Superior temporal gyrus (tissue), 1 donor: ENCODE measurements at regions not wholly inside any gene's neighbourhood (a gene's known extent, or its start where the extent isn't known, plus 50 kb on each side); places are given as distances from the start of the nearest gene placed in this dataset.
"Not testable (repeated sequence)": the region's sequence is repeated elsewhere in the genome, so short reads cannot be mapped to it uniquely, and the experiment has no call there.

Source experiments
- DNase-seq: peaks from one replicate; pipeline ENCODE4 v3.0.0-alpha.2; 2016; ENCODE audit errors: extremely low spot score

DNA sequence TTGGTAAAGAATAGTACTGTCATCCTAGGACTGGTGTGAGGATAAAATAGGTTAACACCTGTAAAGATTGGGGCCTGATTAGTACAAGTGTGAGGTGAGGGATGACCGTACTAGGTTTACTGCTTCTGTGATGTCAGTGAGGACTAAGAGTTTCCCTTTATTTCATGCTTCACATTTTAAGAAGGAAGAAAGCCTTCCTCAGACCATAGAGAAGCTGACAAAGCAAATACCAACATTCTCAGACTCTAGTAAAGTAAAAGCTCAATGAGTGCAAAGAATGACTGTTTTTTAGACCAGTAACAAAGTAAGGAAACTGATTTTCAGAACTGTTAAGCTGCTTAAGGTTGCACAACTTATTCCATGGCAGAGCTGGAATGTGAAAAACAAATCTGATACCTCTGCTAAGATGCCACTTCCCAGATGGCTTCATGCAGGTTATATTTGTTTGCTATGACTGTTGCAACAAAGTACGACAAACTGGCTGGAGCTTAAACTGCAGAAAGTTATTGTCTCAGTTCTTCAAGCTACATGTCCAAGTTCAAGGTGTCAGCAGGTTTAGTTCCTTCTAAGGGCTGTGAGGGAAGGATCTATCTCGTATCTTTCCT is 354.9 kb downstream of the RSL24D1 start:
- DNase-seq, result no peak

DNA sequence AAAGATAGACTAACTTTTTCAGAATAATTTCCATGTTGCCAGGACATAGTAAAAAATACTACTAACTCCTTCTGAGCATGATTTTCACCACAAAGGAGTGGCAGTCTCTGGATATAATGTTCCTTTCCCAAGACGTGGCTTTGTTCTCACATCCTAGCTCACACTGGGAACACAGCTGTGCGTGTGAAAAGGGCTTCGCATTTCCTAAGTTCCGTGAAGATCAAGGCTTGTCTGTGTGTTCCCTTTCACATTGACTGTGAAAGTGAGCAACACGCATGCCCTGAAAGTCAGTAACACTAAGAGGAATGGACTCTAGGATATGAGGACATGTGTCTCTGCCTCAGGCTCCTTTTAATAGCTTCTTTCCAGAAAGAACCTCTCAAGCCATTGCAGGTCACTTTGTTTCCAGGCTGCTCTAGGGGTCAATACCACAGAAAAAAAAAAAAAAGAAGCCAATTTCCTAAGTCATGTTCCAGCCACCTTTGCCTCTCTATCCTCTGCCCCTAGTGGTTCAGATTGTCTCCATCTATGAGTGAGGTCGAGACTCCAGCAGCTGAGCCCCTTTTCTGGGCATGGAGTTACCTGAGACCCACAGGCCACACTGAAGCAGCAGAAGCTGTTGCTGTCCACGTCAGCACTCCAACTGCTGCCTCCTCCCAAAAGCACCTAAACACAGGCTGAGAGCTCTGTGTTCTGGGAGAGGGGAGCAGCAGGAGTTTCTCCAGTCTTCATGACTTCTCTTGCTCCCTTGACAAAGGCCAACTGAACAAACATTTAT is 355.9 kb downstream of the RSL24D1 start:
- DNase-seq, result no peak

DNA sequence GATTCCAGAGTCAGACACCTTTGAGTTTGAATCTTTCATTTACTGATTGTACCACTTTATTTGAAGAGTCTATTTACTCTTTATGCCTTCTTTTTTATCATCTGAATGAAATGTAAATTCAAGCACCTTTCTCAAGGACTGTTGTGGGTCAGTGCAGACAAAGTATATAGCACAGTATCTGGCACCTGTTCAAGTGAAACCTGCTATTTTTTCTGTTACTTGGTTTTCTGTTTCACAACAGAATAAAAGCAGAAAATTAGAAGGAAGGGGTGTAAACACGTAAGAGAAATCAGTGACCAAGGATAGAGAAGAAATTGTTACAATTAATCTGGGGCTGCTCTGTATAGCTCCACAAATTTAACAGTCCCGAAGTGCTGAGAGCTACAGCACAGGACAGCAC is 357.4 kb downstream of the RSL24D1 start:
- no peak for DNase-seq

DNA sequence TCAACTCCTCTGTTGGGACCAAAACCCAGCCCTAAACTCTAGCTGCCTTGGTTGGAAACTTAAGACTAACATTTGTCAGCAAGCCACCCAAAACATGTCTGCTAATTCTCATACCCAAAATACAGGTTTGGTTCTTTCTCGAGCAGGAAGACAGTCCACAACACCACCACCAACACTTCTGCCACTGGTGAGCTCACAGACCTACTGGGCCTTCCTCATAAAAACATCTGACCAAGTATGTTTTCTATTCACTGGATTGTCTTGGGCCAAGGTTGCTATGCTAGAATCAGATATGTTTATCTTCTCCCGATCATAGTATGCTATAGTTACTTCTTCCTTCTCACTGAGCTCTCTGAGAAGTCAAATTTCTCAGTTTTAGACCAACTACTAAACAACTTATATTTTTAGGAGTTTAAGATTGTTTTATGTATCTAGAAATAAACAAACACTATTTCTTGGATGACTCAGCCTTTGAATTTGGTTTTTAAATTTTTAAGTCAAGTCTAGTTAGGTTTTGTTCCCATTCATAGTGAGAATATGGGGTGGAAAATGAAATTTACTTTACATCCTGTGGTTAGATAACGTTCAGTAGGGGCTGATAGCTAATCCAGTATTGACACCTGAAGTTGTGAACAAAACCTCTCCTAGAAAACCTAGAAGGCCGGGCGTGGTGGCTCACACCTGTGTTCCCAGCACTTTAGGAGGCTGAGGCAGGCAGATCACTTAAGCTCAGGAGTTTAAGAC is 360.5 kb downstream of the RSL24D1 start:
- no peak for DNase-seq

DNA sequence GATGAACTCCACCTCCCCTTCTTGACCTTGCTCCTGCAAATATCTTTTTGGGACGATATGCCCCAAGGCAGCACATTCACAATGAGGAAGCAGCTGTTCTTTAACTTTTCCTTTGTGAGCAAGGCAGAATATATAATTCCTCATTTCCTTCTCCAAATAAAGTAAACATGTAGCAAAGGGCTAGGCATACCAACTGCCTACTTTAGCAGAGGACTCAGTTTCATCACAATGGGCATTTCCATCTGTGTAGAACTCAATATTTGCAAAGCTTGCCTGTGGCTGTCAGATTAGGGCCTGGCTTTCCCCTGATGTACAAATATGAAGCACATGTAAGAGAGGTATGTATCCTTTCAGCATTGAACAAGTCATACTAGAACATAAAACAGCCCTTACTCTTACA is 366.9 kb downstream of the RSL24D1 start:
- DNase-seq, result no peak

DNA sequence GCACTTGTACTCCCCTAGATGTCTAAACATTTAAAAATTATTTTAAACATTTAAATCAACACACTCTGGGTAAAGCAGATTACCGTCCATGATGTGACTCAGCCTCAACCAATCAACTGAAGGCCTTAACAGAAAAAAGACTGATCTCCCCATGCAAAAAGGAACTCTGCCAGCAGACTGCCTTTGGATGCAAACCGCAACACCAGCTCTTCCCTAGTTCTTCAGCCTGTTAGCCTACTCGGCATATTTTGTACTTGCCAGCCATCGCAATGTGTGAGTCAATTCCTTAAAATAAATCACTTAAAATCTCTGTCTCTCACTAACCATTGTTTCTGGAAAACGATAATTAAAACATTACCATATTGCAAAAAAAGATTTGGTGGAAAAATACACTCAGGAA is 375.9 kb downstream of the RSL24D1 start:
- peak; percentile 60 for DNase-seq

DNA sequence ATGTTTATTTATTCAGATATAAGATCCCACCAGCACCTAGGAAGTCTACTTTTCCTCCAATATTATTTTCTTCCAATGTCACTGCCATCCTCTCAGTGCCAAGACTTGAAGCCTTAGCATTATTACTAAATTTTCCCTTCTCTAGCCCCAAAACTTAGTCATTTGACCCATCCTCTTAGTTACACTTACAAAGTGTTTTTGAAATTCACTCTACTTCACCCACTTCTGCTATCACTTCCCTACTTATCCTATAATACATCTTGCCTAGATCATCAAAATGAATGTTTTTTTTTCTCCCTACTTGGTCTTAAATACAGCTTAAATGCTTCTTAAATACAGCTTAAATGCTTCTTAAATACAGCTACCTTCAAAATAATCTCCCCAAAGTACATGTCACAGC is 376.6 kb downstream of the RSL24D1 start:
- DNase-seq, result peak; percentile 20

DNA sequence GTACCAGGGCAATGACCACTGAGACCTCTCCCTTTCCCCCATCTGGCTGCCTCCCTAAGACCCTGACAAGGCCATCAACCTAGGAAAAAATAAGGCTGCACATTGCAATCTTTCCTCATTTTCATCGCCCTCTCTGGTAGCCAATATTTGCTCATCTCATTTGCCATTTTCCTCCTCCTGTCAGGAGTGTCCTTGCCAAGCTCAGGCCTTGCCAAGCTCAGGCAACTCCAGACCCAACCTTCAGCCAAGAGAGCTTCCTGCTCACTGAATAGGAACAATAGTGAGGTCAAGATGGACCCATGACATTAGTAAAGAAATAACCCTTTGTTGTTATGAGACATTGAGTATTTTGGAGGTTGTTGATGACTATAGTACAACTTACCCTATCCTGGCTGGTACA is 380.3 kb downstream of the RSL24D1 start:
- DNase-seq, result no peak

DNA sequence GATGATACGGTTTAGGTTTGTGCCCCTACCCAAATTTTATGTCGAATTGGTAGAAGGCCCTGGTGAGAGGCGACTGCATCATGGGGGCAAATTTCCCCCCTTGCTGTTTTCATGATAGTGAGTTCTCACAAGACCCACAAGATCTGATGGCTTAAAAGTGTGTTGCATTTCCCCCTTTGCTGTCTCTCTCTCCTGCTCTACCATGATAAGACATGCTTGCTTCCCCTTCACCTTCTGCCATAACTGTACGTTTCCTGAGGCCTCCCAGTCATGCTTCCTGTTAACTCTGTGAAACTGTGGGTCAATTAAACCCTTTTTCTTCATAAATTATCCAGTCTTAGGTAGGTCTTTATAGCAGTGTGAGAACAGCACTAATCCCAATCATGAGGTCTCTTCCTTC is 381.2 kb downstream of the RSL24D1 start:
- no peak for DNase-seq

DNA sequence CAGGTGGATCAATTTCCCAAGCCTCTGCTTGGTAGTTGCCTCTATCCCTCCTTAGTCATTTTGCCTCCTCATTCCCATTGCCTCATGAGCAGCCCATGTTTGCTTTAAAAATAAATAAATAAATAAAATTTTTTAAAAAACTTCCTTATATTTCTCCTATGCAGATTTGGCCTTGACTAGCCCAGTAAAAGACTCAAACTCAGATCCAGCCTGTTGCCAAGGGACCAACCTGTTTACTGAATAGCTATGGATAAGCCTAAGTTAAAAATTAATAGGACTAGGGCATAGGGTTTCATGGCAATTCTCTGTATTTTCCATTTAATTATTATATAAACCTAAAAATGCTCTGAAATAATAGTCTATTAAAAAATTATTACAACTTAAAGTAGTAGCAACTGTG is 384.4 kb downstream of the RSL24D1 start:
- DNase-seq, result no peak

DNA sequence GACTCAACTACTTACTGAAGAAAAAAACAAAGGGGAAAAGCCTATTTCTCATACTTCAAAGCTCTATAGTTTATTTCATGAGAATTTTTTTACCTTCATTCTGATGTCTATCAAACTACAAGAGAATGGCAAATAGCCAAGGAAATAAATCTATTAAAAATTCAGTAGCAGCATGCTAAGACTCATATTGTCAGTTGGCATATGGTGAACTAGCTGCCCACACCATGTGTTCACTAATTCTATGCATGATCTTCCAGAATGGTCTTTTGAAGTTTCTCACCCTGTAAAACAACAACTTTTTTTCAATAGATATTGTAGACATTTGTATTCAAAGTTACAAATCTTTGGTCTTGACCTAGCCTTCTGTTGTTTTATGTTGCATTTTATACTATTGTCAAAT is 386.2 kb downstream of the RSL24D1 start:
- DNase-seq, result no peak

DNA sequence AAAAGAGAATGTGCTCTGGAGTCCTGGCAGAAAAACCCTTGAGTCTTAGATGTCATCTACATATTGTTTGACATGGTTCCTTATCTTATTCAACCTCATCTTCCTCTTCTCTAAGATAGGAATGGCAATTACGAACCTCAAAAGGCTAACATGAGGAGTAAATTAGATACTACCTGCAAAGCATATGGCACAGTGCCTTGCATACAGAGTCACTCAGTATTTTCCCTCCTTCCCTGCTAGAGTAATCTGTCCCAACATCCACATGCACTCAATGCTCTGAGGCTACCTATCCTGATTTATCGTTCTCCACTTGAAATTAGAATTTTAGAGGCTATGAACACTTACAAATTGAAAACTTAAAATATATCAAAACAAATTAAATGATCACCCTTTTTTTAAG is 386.7 kb downstream of the RSL24D1 start:
- no peak for DNase-seq

DNA sequence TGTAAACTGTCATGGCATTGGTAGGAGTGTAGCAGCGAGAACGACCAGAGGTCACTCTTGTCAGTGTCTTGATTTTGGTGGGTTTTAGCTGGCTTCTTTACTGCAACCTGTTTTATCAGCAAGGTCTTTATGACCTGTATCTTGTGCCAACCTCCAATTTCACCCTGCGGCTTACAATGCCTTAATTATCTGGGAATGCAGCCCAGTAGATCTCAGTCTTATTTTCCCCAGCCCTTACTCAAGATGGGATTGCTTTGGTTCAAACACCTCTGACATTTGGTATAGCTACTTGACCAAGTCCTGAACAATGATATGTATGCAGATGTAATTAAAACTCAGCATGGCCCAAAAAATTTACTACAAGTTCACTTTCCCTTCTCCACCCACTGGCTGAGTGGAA is 388.4 kb downstream of the RSL24D1 start:
- DNase-seq, result no peak

DNA sequence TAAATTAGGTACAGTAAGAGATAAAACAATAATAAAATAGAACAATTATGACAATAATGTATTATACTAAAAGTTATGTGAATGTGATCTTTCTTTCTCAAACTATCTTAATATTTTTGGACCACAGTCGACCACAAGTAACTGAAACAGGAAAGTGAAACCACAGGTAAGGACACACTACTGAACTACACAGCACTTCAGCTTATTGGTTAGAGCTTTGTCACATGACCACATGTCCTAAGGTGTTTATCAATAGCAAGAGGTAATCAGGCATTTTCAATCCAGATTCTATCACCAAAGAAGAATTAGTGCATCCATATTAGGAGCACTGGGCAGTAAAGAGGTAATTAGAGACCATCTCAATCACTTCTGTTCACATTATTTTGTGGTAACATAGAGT is 392.8 kb downstream of the RSL24D1 start:
- no peak for DNase-seq

DNA sequence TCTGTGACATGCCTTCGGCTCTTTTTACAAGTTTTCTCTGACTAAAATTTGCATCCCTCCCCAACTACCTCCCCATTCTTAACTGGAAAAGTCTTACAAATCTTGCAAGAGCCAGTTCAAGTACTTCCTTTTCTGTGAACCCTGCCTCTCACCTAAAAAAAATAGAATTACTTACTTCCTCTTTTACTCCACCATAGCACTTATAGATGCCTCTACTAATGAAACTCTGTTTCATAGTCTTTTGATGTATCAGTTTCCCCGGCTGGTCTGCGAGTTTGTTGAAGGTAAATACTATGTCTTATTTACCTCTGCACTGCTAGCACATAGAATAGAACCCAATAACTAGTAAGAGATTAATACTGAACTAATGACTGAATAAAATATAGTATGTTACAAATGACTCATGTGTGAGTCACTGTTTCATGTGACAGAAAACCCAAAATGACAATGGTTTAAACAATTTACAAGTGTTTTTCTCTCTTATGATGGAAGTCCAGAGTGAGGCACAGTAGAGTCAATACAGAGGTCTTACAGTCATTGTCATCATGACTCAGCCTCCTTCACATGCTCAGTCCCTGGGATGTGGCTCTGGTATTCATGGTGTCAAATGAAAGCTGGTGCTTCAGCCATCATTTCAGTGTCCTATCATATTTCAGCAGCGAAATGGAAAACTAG is 393.5 kb downstream of the RSL24D1 start:
- DNase-seq, result no peak

DNA sequence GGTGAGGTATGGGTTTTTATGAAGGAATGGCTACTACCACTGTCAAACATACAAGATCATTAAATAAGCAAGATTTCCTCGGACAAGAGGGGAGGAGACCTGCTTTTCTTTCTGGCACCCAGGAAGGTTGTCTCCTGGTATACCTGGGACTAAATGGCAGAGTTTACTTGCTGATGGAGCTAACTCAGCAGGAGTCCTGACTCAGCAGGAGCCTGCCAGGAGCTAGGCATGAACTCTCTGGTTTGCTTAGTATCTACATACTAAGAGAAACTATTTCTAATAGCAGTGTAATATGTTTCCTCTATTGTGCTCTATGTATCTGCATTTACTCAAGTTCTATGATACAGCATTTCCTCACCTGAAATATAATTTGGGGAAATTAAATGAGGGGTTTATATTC is 404.2 kb downstream of the RSL24D1 start:
- no peak for DNase-seq

DNA sequence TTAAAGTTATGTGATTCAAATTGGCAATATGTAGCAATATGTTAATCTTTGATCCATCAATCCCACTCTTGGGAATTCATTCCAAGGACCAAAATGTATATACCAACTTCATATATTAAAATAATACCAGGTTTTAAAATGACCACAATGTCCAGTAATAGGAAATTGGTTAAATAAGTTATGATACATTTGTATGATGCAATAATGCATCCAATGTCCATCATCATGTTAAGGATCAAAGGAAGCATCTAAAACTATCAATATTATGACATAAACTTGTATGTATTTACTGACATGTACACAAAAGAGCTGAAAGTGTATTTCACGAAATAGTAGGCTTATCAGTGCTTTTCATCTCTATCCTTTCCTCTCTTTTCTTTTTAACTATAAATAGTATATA is 406.0 kb downstream of the RSL24D1 start:
- DNase-seq, result no peak

DNA sequence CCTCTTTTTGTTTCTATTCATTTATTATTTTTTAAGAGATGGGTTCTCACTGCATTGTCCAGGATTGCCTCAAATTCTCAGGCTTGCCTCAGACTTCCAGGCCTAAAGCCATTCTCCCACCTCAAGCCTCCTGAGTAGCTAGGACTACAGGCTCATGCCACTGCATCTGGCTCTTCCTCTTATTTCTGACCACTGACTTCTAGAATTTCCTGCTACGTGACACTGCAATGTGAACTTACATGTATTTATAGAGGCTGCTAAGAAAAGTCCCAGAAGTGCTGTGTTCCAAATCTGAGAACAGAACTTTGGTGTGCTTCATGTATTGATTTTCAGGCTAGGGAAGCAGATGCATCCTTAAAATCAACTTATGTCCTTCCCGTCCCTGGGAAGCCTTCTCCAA is 407.4 kb downstream of the RSL24D1 start:
- DNase-seq, result no peak

DNA sequence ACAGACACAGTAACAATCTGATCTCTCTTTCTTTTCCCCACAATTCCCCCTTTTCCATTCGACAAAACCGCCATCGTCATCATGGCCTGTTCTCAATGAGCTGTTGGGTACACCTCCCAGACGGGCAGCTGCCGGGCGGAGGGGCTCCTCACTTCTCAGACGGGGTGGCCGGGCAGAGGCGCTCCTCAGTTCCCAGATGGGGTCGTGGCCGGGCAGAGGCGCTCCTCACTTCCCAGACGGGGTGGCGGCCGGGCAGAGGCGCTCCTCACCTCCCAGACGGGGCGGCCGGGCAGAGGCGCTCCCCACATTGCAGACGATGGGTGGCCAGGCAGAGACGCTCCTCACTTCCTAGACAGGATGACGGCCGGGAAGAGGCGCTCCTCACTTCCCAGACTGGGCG is 415.5 kb downstream of the RSL24D1 start:
- DNase-seq, result not testable (repeated sequence)

DNA sequence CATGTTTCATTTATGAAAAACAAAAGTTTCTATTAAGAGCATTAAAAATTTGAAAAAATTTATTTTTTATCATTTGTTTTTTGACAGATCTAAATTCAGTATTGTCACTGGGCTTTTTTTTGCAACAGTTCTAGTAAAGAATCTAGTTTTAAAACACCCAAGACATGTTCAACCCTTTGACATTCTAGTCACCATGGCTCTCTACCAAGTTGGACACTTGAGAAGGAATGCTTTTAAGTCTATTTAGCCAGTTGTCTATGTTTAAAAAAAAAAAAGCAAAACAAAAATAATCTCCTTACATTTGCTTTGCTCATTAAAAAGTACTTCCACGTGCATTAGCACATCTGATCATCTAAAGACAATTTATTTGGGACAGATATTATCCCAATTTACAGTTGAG is 417.5 kb downstream of the RSL24D1 start:
- DNase-seq, result no peak

DNA sequence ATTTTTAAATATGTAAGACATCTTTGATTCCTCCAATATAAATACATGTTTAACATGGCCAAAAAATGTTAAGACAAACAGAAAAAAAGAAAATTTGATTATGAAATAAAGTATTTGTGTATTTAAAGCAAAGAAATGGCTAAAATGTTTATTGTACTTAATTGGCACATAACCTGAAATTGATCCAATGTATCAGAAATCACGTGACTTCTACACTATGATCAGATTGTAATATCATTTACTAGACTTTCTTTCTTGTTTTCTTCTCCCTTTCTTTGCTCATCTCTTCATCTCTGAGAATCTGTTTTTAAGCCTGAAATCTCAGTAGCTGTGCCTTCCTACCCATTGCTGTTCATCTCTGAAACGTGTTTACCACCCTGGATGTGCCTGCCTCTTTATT is 420.3 kb downstream of the RSL24D1 start:
- DNase-seq, result no peak

DNA sequence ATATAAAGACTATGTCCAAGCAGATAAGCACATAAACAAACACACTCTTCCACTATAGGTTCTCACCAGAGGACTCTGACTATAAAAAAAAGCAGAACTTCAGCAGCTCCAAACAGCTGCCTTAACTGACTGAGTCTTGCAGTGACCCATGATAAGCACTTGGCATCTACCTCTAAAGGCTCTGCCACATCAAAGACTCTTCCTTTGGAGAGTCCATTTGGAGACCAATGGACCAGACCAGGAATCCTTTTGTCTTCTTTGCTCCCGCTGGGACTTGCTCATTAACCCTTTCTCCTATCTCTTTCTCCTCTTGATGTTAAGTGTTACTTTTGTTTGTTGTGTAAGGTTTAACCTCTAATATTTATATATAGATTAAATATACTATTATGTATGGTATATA is 424.1 kb downstream of the RSL24D1 start:
- DNase-seq, result no peak

DNA sequence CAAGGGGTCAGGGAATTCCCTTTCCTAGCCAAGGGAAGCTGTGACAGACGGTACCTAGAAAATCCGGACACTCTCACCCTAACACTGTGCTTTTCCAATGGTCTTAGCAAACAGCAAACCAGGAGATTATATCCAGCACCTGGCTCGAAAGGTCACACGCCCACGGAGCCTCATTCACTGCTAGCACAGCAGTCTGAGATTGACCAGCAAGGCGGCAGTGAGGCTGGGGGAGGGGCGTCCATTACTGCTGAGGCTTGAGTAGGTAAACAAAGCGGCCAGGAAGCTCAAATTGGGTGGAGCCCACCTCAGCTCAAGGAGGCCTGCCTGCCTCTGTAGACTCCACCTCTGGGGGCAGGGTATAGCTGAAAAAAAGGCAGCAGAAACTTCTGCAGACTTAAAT is 447.3 kb downstream of the RSL24D1 start:
- DNase-seq, result not testable (repeated sequence)
